ENCODE measurements at regions not wholly inside any gene's neighbourhood (a gene's known extent, or its start where the extent isn't known, plus 50 kb on each side); places are given as distances from the start of the nearest gene placed in this dataset.

DNA sequence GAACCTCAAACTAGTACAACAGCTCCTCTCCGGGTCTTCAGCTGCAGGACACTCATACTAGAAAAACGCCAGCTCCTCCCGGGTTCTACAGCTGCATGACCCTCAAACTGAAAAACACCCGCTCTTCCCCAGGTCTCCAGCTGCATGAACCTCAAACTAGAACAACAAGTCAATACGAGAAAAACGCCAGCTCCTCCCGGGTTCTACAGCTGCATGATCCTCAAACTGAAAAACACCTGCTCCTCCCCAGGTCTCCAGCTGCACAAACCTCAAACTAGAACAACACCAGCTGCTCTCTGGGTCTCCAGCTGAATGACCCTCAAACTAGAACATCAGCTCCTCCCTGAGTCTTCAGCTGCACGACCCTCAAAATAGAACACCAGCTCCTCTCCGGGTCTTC is 315.0 kb upstream of the TFPI start:
- 85% methylated on average over 9 of the region's 9 CpGs; no CpG with 5 or more reads in 1 of the 2 experiments for WGBS, 2 experiments (ENCODE audit: extremely low coverage in 1 of 2, insufficient coverage in 1 of 2, insufficient read length in 1 of 2, insufficient replicate concordance in 2 of 2, low coverage in 1 of 2, low lambda C conversion rate in 2 of 2, missing lambda C conversion rate in 1 of 2)
- TF ChIP-seq RBBP5 (IDR thresholded peaks at IDR 0.05; ENCODE audit: borderline replicate concordance, low read depth, low read length) = no peak
- no peak for TF ChIP-seq TCF12 (IDR thresholded peaks at IDR 0.05; ENCODE audit: low read depth, low read length)
- no peak for TF ChIP-seq POLR2A (IDR thresholded peaks at IDR 0.05; ENCODE audit: control extremely low read depth in 1 of 2, low read depth in 2 of 2, low read length in 2 of 2)
- Histone ChIP-seq H3K79me2 (ENCODE audit: control insufficient read depth in 1 of 2, insufficient read depth in 2 of 2, low read length in 2 of 2) (no peaks in the 10 kb centered on the region), H3K23me2 (ENCODE audit: low read depth, low read length) (no peaks in the 10 kb centered on the region), H3K9ac (replicated peaks in 1 of 4; ENCODE audit: extremely low read depth in 1 of 4, low read depth in 3 of 4, low read length in 3 of 4) (no peak overlapping the region), H2BK12ac (ENCODE audit: low read depth, low read length) (no peak overlapping the region), H3K18ac (ENCODE audit: extremely low read depth, low read length) (no peak overlapping the region), H4K5ac (ENCODE audit: insufficient read length, low read depth, low read length) (no peak overlapping the region), H3K23ac (ENCODE audit: insufficient read length) (no peak overlapping the region), H2BK15ac (ENCODE audit: low read length) (no peak overlapping the region), H3K9me3 (ENCODE audit: insufficient read depth in 2 of 2, low read depth in 1 of 2, low read length in 1 of 2) (peaks cover 0 to 10% of the 10 kb centered on the region in 2 experiments; a peak in 2 of 4 replicates), H4K8ac (ENCODE audit: extremely low read depth, insufficient read depth, low read length) (no peak overlapping the region), H3K56ac (replicated peaks; ENCODE audit: insufficient read length, low read depth, low read length) (no peak overlapping the region), H4K91ac (replicated peaks; ENCODE audit: insufficient read length, low read length) (no peak overlapping the region), H3K4me1 (replicated peaks in 1 of 4; ENCODE audit: control insufficient read depth in 3 of 4, insufficient read depth in 4 of 4, low read length in 3 of 4) (no peaks in the 10 kb centered on the region), H2BK20ac (ENCODE audit: low read length) (no peak overlapping the region), H3K4ac (replicated peaks; ENCODE audit: insufficient read length, low read depth, low read length) (no peak overlapping the region), H2BK5ac (ENCODE audit: low read depth, low read length) (no peak overlapping the region), H3K27me3 (replicated peaks in 1 of 4; ENCODE audit: control insufficient read depth in 3 of 4, extremely low read depth in 1 of 4, insufficient read depth in 3 of 4, low read length in 3 of 4) (no peaks in the 10 kb centered on the region), H3K4me2 (ENCODE audit: insufficient read depth in 1 of 2, low read depth in 2 of 2, low read length in 2 of 2) (no peak overlapping the region), H3K36me3 (ENCODE audit: control insufficient read depth in 2 of 4, insufficient read depth in 4 of 4, low read length in 3 of 4) (no peaks in the 10 kb centered on the region), H3K4me3 (ENCODE audit: extremely low read depth in 1 of 4, insufficient read depth in 2 of 4, low read depth in 3 of 4, low read length in 4 of 4) (no peak overlapping the region), H3K14ac (ENCODE audit: insufficient read length) (no peak overlapping the region), H2BK120ac (replicated peaks; ENCODE audit: low read depth, low read length) (no peak overlapping the region), H2AFZ (ENCODE audit: low read length) (no peak overlapping the region), H4K20me1 (replicated peaks in 1 of 2; ENCODE audit: control insufficient read depth in 1 of 2, insufficient read depth in 2 of 2, low read length in 2 of 2) (no peaks in the 10 kb centered on the region), H3K79me1 (ENCODE audit: low read depth, low read length) (no peaks in the 10 kb centered on the region), H3K27ac (ENCODE audit: low read depth, low read length) (no peak overlapping the region), H2AK5ac (ENCODE audit: low read depth, low read length) (no peak overlapping the region)
- POLR2A ChIA-PET (ENCODE audit: partially characterized antibody) = no interaction called here
- no peak for DNase-seq (ENCODE audit: low read depth in 1 of 2, low spot score in 2 of 2)
- FAIRE-seq = no peak
- CTCF ChIA-PET (ENCODE audit: partially characterized antibody) = interaction anchor here (1.3 to 3.0 kb wide), 4 partner anchors 11 to 288 kb away, joined by 3 to 11 read pairs (median 4); no protein-coding TSS in a partner anchor

All from H1 (cell line).